ENCODE measurements at regions not wholly inside any gene's neighbourhood (a gene's known extent, or its start where the extent isn't known, plus 50 kb on each side); places are given as distances from the start of the nearest gene placed in this dataset.
"Not testable (repeated sequence)": the region's sequence is repeated elsewhere in the genome, so short reads cannot be mapped to it uniquely, and the experiment has no call there.

GRCh38 chr4:146076081-146076480 lies 99.4 kb upstream of the LSM6 start:
- DNase-seq (ENCODE audit: low read depth, low spot score) = no peak

DNA sequence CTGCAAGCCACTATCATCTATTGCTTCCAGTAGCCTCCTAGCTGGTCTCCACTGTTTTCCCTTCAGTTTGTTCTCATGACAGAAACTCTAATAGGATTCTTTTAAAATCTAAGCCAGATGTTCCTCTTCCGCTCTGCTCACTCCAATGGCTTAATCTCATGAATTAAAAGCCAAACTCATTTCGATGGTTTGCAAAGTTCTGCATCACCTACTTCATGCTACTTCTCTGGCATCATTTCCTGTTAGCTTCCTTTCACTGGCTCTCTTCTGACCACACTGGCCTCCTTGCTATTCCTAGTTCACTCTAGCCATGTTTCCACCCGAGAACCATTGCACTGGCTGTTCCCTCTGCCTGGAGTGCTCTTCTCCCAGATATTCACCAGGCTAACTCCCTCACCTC lies 102.0 kb upstream of the LSM6 start:
- no peak for DNase-seq (ENCODE audit: low read depth, low spot score)

- no peak for DNase-seq (ENCODE audit: low read depth, low spot score)
Measured at GRCh38 chr4:146072376-146072775, 103.1 kb upstream of the LSM6 start.

DNA sequence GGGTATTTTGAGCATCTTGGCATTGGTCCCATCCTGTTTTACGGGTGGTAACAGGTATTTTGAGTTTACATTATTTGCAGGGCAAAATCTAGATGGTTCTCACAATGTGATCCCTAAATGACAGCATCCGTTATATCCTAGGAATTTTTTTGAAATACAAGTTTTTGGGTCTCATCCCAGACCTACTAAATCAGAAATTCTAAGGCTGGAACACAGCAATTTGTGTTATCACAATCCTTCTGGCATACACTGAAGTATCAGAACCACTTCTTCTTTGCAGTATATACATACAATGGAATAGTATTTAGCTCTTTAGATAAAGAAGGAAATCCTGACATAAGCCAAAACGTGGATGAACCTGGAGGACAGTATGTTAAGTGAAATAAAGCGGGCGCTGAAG lies 104.1 kb upstream of the LSM6 start:
- DNase-seq (ENCODE audit: low read depth, low spot score) = no peak

DNA sequence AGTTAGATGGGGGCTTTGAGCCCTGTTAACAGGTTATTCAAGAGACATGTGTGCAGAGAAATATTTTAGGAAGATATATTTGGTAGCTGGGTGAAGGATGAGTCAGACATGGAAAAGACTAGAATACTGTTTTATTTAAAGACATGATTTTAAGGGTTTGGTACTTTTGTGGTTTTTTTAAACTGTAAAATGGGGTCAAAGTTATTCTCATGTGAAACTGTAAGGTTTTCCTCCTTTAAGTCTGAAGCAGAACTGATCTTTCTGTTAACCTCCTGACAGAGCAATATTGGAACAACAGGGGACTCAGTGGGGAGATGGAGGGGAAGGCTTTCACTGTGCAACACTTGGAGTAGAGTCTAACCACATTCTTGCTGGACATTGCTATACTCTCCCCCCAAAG lies 112.4 kb upstream of the LSM6 start:
- no peak for DNase-seq (ENCODE audit: low read depth, low spot score)

GRCh38 chr4:146062340-146062739 lies 113.2 kb upstream of the LSM6 start:
- DNase-seq (ENCODE audit: low read depth, low spot score) = no peak

DNA sequence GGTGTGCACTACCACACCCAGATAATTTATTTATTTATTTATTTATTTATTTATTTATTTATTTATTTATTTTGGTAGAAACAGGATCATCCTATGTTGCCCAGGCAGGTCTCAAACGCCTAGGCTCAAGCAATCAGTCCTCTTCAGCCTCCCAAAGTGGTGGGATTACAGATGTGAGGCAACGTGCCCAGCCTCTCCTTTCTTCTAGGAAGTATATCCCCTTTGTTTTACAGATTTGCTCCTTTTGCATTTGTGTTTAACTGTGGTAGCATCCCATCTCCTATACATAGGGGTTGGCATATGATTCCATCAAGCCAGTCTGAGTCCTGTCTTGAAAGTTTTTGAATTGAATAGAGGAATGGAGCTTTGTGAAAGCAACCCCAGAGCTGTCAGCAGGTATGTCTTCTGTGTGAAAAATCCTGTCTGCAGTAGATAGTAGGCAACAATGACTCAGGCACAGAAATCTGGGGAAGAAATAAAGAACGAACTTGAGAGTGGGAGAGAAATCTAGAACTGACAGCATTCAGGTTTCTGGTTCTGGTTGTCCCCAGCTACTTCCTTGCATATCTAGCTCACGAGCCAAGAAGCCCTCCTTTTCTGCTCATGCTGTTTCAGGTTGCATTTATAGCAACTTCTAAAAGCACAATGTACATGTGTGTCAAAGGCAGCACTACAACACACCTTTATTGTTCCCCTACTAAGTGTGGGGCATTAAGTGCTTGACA lies 113.7 kb upstream of the LSM6 start:
- DNase-seq (ENCODE audit: low read depth, low spot score) = no peak

DNA sequence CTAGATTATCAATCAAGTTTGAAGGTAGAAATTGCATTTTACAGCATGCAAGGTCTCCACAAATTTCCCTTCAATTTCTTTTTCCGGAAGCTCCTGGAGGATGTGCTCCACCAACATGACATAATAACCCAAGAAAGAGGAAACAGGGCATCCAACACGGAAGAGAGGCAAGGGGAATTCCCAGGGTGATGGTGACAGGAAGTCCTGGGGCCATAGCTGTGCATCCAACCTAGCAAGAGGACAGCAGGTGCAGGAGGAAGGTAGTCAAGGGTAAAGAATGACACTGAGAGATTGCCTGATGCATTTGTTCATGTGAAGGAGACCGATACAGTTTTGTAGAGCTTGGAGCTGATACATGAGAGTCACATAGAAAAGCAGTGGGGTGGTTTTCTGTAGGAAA lies 115.7 kb upstream of the LSM6 start:
- no peak for DNase-seq (ENCODE audit: low read depth, low spot score)

DNA sequence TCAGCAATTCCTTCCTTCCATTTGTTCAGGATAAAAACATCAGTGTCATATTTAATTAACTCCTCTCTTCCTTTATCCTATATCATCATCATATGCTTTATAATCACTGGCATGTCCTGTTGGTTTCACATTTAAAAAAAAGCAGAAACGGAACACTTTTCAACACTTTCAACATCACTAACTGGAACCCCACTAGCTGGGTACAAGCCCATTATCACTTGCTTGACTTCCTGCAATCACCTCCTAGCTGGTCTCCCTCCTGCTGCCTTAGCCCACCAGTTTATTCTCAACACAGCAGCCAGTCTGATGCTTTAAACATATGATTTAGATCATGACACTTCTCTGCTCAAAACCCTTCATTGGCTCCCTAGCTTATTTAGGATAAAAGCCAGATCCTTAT lies 116.4 kb upstream of the LSM6 start:
- no peak for DNase-seq (ENCODE audit: low read depth, low spot score)

GRCh38 chr4:146058531-146058930 lies 117.0 kb upstream of the LSM6 start:
- no peak for DNase-seq (ENCODE audit: low read depth, low spot score)

DNA sequence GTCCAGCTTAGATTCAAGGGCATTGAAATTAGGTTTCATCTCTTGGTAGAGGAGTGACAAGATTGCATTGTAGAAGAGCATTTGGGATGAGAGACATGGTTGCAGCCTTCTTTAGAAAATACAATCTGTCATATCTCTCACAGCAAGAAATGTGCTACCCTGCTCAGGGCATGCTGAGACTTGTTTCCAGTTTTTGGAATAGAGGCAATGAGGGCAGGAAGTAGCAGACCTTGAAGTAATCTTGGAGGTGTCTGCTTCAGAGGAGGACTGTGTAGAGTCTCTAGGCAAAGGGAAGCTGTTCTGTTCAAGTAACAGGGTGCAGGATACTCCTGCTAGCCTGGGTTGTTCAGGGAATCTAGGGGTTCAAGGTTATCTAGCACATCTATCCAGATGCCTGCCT lies 116.1 kb upstream of the ZNF827 start:
- no peak for DNase-seq (ENCODE audit: low read depth, low spot score)

DNA sequence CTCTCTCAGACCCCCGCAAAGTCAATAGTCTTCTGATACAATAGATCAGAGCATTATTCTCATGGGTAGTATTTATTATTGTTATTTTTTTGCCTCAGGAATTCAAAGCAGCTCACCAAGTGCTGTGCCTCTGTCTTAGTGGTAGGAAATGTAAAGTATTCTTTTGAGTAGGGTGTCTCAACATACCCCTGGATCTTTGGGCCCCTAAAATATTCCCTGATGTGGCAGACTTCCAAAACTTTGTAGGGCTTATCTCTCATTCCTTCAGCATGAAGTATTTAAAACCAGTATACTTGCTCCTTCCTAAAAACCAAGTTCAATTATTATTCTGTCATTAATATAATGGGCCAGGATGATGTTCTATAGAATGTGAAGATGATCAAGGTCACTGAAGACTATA lies 115.3 kb upstream of the ZNF827 start:
- no peak for DNase-seq (ENCODE audit: low read depth, low spot score)

DNA sequence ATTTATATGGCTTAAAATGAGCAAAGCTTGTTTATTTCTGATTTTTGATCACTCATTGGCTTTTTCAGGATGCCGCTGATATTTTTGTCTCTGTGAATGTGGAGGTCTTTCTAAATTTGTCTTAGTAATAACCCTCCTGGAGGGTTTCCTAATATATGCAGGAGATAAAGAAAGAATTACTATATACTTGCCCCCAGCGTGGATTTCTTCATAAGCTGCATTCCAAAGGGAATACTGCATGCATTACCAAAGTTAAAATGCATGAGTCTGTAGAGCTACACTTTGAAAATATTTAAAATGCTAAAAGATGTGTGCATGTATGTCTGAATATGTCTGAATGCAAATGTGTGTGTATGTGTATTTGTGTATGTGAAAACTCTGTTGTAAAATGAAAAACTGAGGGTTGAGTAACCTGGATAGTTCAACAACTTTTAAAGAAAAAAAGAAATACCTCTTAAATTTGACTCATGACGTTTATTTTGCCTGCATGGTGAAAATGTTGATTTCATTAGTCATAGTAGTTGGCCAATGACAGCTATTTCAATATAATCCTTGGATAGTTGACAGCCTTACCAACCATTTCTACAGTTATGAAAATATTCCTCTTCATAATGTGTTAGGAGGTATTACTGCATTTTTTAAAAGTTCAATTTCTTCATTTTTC lies 113.2 kb upstream of the ZNF827 start:
- DNase-seq (ENCODE audit: low read depth, low spot score) = no peak

DNA sequence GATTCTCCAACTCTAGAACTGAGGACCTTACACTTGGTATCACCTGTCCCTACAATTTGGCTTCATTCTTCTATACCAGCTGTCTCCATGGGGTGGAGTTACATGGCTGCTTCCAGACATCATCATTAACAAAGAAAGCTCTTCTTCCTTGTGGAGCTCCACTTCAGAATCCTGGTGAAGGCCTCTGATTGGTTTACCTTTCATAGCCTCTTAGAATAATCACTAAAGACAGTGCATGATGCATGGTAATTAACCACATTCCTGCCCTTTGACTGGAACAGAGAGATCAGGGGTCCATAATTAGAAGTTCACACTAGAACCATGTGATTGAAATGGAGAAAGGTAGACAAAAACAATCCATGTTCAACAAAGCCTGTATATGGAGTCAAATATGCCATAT lies 112.6 kb upstream of the ZNF827 start:
- DNase-seq (ENCODE audit: low read depth, low spot score) = no peak

DNA sequence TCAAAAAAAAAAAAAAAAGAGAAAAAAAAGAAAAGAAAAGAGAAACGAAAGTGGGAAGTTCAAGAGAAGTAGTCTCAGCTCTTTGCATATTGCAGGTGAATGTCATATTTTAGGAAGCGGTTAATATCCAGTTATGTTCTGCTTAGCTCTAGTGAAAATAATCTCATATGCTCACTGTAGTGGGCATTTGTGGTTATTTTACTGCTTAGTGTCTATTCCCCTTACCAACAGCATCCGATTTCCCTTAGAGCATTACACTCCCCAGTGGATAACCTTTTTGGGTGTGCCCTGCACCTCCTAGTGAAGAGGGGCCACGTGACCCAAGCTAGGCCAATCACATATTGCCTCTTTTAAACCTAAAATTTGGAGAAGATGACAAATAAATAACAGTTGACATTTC lies 111.2 kb upstream of the ZNF827 start:
- no peak for DNase-seq (ENCODE audit: low read depth, low spot score)

DNA sequence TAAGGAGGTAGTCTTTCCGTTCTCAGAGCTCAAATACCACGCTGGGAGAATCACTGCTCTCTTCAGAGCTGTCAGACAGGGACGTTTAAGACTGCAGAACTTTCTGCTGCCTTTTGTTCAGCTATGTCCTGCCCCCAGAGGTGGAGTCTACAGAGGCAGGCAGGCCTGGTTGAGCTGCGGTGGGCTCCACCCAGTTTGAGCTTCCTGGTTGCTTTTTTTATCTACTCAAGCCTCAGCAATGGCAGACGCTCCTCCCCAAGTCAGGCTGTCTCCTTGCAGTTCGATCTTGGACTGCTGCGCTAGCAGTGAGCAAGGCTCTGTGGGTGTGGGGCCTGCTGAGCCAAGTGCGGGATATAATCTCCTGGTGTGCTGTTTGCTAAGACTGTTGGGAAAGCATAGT lies 109.1 kb upstream of the ZNF827 start:
- not testable (repeated sequence) for DNase-seq (ENCODE audit: low read depth, low spot score)

DNA sequence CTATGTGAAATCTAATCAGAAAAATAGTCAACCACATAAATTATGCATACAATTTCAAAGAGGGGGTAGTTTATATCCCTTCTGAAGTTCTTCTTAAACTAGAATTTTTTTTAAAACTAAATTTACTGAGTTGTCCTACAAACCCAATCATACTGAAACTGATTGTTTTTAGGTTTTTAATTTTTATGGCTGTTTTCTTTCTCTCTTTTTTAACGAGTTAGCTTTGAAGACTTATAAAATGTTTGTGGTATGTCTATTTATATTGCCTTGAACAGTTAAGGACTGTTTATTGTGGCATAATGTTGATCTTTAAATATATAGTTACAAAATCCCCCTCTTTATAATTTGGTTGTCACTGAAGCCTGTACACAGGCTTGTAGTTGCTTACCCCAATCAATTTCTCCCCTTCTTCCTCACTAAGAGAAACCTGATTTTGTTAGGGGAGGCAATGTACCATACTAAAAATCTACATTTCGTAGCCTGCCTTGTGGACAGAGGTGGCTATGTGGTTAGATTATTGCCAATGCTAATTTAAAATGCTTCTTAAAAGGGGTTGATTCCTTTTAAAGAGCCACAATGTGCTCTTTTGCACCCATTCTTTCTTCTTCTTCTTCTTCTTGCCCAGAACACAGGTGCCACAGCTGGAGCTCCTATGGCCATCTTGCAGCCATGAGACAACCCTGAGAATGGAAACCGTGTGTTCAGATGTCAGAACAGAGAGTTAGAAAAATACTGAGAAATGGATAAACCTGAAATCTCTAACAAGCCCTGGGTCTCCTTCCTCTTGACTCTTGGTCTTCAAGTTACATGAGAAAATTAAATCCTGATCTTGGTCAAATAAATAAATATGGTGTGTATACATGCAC lies 102.7 kb upstream of the ZNF827 start:
- no peak for DNase-seq (ENCODE audit: low read depth, low spot score)

DNA sequence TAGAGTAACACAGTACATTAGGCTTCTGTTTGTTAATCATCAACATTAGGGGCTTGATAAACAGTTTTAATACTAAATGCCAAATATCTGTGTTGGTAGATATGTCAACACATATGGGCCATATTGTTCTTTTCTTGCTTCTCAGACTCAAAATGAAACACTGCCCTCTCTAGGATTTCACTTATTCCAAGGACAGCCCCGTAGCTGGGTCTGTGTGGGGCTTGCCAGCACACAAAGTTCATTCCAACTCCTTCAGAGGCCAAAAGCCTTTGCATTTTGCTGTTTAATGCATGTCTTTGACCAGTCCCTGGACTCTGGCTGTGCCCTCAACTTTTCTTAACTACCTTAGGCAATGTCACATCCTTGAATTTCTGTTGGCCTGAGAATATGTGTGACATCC lies 102.0 kb upstream of the ZNF827 start:
- no peak for DNase-seq (ENCODE audit: low read depth, low spot score)

- no peak for DNase-seq (ENCODE audit: low read depth, low spot score)
Measured at GRCh38 chr4:146033149-146033548, 94.5 kb upstream of the ZNF827 start.

DNA sequence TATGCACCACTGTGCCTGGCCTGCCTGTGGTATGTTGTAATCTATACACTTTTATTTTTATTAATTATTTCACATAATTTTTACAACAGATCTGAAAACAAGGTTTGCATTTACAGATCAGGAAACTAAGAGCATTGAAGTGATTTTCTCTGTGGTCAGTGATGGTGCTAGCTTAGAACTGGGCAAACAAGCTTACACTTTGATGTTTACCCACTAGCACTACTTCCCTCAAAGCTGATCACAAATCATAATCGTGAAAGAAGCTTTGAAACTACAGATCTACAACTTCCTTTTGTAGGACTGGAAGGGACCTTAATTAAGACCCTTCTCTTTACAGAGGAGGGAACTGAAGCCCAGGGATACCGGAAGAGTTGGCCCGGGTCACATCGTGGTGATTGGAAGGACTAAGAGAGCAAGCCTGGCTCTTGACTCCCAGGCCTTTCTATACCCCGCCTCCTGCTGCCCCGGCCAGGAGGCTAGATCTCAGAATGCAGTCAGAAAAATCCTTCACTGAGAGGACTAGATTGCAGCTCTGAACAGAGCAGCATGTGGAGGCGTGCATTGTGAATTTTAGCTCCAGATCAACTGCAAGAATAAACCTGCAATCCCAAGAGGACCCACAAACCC lies 93.7 kb upstream of the ZNF827 start:
- no peak for DNase-seq (ENCODE audit: low read depth, low spot score)

DNA sequence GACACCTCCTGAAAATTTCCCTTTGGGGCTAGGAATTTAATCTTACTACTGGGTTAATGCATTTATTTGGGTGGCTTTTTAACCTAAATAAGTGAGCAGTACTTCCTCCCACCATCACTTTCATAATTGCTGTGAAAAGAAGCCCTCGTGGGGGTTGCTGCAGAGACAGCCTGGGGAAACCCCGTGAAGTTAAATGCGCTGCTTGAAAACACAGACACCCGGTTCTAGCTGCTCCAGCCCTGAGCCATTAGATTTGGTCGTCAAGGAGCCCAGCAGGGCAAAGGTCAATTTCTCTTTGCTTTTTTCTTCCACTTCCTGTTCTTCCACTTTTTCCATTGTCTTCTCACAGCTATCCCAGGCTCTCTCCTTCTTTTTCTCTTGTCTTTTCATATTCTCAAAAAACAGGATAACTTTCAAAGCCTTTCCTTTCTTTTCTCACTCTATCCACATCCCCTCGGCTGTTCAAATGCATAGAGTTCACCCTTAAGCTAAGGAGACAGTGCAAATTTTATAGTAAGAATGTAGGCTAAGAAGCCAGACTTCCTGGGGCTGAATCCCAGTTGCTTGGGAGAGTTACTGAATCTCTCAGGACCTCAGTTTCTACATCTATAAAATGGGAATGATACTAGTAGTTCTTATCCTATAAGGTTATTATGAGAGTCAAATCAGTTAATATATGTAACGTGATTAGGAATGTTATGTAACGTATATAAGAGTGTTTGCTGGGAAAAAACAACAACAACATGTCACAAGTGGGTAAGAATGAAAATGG lies 91.5 kb upstream of the ZNF827 start:
- no peak for DNase-seq (ENCODE audit: low read depth, low spot score)

Data from pulmonary artery endothelial cell (primary cell).